Ammon's horn (tissue), 1 donor: ENCODE measurements at regions not wholly inside any gene's neighbourhood (a gene's known extent, or its start where the extent isn't known, plus 50 kb on each side); places are given as distances from the start of the nearest gene placed in this dataset.
"Not testable (repeated sequence)": the region's sequence is repeated elsewhere in the genome, so short reads cannot be mapped to it uniquely, and the experiment has no call there.

Source experiments
- DNase-seq: peaks from one replicate; pipeline ENCODE4 v3.0.0-alpha.2; 2016; ENCODE audit warnings: low spot score

DNA sequence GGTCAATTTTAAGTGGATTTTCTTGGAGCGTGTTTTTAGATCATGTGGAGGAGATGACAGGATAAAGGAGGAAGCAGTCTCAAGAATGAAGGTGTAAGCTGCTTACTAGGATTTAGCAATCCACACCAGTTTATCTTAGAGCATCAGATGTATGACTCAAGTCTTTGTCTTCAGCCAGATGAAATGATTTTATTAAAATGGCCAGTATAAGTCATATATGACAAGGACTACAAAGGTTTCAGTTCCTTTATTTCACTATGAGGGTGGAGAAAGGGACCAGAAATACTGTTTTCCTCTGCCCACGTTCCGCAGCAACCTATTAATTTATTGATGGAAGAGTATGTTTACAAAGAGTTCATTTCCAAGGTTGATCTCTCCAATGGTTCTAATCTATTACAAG, 970.5 kb upstream of the SLC39A10 start:
- no peak for DNase-seq

DNA sequence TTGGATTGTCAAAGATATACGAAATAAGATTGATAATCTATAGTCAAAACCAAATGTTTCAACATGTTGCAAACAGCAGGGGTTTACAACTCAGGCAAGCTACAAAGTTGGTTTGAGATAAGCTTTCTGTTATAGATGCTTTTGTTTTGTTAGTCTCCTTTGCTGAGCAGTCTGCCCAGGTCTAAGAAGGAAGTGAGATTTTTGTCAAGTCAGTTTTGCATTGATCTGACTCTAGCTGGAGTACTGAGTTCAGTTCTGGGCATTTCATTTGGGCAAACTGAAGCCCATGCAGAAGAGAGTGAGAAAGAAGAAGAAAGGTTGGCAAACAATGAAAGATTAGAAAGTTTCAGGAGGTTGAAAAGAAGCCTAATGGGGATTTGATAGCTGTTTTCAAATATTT, 983.0 kb upstream of the SLC39A10 start:
- DNase-seq, result no peak

DNA sequence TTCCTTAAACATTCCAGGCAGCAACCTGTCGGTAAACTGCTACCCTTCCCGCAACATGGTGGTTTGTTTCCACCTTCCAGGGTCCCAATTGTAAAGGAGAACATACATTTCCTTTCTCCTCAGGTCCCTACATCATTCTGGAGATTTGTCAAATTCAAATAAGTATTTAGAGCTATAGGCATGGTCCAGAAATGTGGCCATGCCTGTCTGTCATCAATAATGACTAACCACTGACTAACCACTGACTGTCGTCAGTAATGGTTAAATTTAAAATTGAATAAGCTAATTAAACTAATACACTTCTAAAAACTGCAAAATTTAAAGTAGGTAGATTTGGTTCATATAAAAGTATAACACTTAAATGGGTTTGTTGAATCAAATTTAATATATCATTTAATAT, 984.0 kb upstream of the SLC39A10 start:
- no peak for DNase-seq

DNA sequence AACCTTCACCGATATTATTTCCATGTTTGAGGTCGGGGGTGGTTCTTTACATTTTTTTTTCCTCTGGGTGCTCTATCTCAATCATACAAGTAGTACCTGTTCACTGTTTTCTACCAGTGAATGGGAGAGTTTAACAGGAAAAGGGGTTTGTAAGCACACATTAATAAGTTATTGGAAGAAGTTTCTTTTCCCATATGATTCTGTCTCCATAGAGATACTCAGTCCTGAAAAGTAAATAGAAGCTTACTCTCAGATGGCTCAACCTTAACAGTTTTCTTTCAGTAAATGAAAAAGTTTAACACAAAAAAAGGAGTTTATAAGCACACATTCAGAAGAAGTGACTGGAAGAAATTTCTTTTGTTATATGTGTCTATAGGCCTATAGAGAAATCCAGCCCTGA, 995.6 kb upstream of the SLC39A10 start:
- no peak for DNase-seq

- DNase-seq, result not testable (repeated sequence)
These were observed 1018.0 kb upstream of the SLC39A10 start for GRCh38 chr2:194639057-194639456.

GRCh38 chr2:194621945-194622344, 1035.1 kb upstream of the SLC39A10 start:
- DNase-seq, result no peak

- no peak for DNase-seq
These were observed 1037.7 kb upstream of the SLC39A10 start for GRCh38 chr2:194619366-194619765.

DNA sequence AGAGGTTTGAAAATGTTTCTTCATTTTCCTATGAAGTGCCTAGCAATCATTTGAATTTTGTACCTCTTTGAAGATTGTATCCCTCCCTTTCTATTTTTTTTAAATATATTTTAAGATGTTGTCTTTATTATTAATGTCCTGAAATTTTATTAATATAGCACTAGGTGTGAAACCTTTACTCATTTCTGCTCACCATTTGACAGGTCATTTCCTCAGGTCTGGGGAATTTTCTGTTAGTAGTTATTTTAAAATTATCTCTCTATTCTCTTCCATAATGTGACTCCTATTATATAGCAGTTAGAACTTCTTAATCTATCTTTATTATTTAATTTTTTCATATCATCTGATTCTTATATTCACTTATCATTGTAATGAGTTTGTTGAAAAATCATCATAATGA, 1038.6 kb upstream of the SLC39A10 start:
- DNase-seq, result no peak

DNA sequence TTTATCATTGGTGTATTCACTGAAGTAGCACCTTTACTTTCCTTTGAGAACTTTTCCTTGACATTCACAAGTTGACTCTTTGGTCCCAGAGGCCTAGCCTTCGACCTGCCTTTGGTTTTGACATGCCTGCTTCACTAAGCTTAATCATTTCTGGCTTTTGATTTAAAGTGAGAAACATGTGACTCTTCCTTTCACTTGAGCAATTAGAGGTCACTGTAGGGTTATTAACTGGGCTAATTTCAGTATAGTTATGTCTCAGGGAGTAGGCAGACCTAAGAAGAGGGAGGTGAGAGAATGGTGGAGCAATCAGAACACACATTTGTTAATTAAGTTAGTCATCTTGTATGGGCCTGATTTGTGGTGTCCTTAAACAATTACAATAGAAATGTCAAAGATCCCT, 1040.7 kb upstream of the SLC39A10 start:
- DNase-seq, result no peak

DNA sequence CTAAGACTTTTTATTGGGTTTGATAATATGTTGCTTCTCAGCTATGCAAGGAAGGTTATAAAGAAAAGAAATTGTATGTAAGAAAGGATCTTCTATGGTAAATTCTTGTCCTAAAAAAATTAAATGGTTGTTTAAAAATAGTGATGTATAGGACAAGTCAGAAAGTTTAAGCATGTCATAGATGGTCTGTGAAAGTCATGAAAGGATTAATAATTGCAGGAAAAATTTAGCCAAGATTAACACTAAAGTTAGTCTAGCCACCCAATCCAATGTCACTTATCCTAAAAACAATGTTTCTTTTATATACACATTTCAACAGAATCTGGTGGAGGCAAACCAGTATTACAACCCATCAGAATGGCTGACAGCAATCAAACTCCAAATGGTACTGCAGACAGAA, 1046.7 kb upstream of the SLC39A10 start:
- no peak for DNase-seq

DNA sequence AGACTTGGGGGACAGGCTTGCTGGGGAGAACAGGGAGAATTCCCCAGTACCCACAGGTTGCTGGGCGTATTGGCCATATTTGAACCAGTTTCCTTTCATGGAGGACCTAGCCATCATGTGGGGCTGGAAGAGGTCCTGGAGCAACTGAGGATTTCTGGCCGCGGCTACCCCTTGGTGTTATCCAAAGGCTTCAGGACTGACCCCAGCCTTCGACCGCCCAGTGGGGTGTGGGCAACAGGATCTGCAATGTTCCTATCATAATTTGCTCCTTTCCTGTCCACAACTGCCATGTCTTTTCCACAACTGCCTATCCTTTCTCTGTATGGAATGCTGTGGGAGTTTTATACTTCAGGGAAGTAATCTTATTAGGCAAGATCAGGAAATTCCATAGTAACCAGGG, 1053.6 kb upstream of the SLC39A10 start:
- no peak for DNase-seq

GRCh38 chr2:194602750-194603149, 1054.3 kb upstream of the SLC39A10 start:
- DNase-seq, result no peak

GRCh38 chr2:194591192-194591591, 1065.8 kb upstream of the SLC39A10 start:
- no peak for DNase-seq

DNA sequence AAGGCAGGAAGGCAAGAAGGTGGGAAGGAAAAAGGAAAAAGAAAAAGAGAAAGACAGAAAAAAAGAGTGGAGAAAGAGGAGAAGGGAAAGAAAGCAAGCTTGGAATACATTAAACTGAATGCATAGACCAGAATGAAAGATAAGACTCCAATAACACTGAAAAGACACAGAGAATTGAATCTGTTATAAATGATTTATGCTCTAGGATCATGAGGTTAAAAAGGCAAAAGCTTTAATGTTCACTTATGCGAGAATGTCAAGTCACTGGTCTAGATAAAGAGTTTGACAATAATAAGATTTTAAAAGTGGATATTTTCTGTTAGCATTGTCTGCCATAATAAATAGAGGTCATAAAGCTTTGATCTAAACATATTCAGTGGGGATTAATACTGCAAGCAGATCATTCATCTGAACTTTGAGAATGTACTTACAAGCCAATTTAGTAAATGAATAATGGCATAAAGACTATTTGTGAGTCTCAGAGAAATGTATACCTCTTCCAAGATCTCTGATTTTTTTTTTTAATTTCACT, 1069.2 kb upstream of the SLC39A10 start:
- DNase-seq, result no peak

DNA sequence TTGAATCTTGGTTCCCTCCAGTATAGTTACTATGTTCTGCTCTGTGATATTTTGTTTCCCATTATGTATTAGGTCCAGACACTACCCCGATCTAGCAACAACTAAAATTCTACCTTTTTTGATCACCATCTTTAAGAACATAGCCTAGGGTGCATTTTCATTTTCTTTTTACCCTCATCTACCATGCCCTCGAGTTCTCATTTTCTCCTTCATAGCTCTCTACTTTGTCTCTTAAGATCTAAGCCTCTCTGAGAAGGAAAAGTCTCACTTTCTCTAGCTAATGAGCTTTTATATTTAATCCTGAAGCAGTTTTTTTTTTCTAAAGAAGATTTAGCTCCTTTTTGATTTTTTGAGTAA, 1089.4 kb upstream of the SLC39A10 start:
- no peak for DNase-seq

- no peak for DNase-seq
These were observed 1089.9 kb upstream of the SLC39A10 start for GRCh38 chr2:194566907-194567660.

DNA sequence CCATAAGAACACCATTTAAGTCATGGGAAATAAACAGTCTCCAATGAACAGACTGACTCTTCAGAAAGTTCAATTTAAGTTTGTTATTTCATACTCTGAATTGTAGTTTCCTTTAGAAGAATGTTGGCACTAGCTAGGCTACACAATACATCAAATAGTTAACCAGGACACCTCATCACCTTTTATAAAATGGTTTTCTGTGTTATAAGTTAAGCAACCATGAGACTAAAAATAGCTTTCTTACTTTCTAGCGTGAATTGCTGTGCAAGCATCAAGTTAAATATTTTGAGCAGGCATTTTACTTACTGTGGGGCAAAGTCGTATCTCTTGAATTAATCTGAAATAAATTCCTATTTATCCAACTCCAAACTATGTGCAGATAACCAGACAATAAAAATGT, 1092.6 kb upstream of the SLC39A10 start:
- DNase-seq, result no peak

GRCh38 chr2:194562329-194562728, 1094.7 kb upstream of the SLC39A10 start:
- no peak for DNase-seq

GRCh38 chr2:194559964-194560363, 1097.1 kb upstream of the SLC39A10 start:
- no peak for DNase-seq

DNA sequence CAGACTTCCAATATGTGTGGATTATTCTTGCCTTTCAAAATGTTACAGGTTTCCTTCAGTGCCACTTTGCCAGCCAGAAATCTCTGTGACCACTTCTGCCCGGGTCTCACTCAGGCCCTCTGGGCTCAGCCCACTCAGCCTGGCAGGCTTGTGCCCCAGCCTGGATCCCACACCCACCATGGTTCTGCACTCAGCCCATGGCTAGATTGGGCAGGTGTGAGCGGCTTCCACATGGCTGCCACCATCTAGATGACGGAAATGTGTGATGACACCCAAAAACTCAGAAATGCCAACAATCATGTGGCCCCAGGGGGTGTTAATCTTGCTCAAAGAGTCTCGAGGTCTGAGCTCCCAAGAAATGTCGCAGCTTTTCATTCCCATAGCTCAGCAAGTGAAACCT, 1097.5 kb upstream of the SLC39A10 start:
- no peak for DNase-seq

GRCh38 chr2:194557993-194558392, 1099.0 kb upstream of the SLC39A10 start:
- DNase-seq, result no peak

GRCh38 chr2:194556629-194557028, 1100.4 kb upstream of the SLC39A10 start:
- DNase-seq, result no peak

DNA sequence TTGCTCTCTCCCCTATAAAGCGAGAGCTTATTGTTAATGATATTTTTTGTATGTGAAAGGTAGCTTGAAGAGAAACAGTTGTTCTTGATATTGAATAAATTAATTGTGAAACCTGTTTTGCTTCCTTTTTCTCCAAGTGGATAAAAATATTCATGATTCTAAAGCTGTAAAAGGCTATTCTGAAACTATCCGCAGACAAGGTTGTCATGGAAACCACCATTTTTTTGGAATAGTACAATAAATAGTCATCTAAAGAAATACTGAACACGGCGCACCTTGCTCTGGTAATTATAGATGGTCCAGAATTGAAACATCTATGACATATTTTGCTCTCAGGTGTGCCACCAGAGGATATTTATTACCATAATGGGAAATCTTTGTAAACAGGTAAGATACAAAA, 1103.0 kb upstream of the SLC39A10 start:
- no peak for DNase-seq

DNA sequence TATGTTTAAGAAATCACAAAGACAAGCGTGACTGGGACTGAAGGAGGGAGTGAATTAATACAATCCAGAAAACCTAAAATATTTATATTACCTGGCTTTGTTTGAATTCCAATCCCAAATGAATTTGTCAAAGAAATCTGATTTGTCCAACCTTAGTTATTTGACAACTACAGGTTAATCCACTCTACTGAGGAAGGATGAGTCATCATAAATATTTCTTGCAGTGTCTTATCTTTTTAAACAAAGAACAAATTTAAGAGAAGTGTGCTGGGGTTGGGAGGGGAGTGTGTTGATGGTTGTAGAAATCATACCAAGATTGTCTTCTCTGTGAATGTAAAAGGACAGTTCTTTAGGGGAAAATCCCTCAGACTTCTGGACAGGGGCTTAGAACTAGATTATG, 1106.3 kb upstream of the SLC39A10 start:
- no peak for DNase-seq
